ENCODE measurements at regions not wholly inside any gene's neighbourhood (a gene's known extent, or its start where the extent isn't known, plus 50 kb on each side); places are given as distances from the start of the nearest gene placed in this dataset.

GRCh38 chr6:14386263-14386662 lies 268.7 kb downstream of the CD83 start:
- ChIA-PET POLR2A (no interaction called here), CTCF (ENCODE audit: low intra/inter-chr PET ratio, low total read pairs) (no interaction called here)
- ATAC-seq = no peak
- in situ Hi-C loops (cut with HindIII; ENCODE audit: extremely low pct_ligation_motif_present, low pct_unique_long_range_greater_than_20kb) = no loop called here
- 67% methylated on average over 2 of the region's 2 CpGs for WGBS (ENCODE audit: low lambda C conversion rate)
- BruUV-seq (replicated peaks) = no TSS peak
- peaks cover 8% of the 10 kb centered on the region for H3K4me1 ChIP-seq (ENCODE audit: insufficient read depth, low read length)
- no peaks in the 10 kb centered on the region for H3K9me3 ChIP-seq (ENCODE audit: low read length)
- no peaks in the 10 kb centered on the region for H3K36me3 ChIP-seq (replicated peaks in 1 of 2; ENCODE audit: control insufficient read depth in 1 of 2, insufficient read depth in 2 of 2, low read length in 2 of 2)
- no peak for DNase-seq (ENCODE audit: low spot score)
- FAIRE-seq = no peak
- intact Hi-C loops (cut with micrococcal nuclease; ENCODE audit: unreplicated experiment) = no loop called here
- H3K27me3 ChIP-seq (ENCODE audit: control insufficient read depth in 1 of 2, insufficient read depth in 2 of 2, low read length in 2 of 2) = 0 out of 5 replicates have a peak, but pooled peaks cover 0 to 3% of the 10 kb centered on the region in 2 experiments
- H3K9ac ChIP-seq (ENCODE audit: insufficient read depth, low read depth, low read length) = no peak overlapping the region
- no peak overlapping the region for H3K4me3 ChIP-seq (replicated peaks in 1 of 3; ENCODE audit: insufficient read depth in 1 of 3, low read depth in 2 of 3, low read length in 3 of 3)
- H3K79me2 ChIP-seq (ENCODE audit: insufficient read depth, low read length) = no peaks in the 10 kb centered on the region
- no peak overlapping the region for H2AFZ ChIP-seq (ENCODE audit: low read length)
- no peaks in the 10 kb centered on the region for H4K20me1 ChIP-seq (ENCODE audit: insufficient read depth, low read length)
- H3K4me2 ChIP-seq (ENCODE audit: low read depth, low read length) = no peak overlapping the region
- H3K27ac ChIP-seq (ENCODE audit: extremely low read length, insufficient read depth, low read length) = no peak overlapping the region
- TF ChIP-seq GATA4 (IDR thresholded peaks at IDR 0.05; ENCODE audit: borderline replicate concordance, low read depth) (no peak), ARNT (IDR thresholded peaks at IDR 0.05) (no peak), ZNF646 (CRISPR knock-in tag; IDR thresholded peaks at IDR 0.05) (no peak), FOXO1 (CRISPR knock-in tag; IDR thresholded peaks at IDR 0.05) (no peak), PREB (CRISPR knock-in tag; IDR thresholded peaks at IDR 0.05) (no peak), ELF1 (CRISPR knock-in tag; IDR thresholded peaks at IDR 0.05) (no peak), TOE1 (CRISPR knock-in tag; IDR thresholded peaks at IDR 0.05) (no peak)
- TF ChIP-seq, protein P1, sequence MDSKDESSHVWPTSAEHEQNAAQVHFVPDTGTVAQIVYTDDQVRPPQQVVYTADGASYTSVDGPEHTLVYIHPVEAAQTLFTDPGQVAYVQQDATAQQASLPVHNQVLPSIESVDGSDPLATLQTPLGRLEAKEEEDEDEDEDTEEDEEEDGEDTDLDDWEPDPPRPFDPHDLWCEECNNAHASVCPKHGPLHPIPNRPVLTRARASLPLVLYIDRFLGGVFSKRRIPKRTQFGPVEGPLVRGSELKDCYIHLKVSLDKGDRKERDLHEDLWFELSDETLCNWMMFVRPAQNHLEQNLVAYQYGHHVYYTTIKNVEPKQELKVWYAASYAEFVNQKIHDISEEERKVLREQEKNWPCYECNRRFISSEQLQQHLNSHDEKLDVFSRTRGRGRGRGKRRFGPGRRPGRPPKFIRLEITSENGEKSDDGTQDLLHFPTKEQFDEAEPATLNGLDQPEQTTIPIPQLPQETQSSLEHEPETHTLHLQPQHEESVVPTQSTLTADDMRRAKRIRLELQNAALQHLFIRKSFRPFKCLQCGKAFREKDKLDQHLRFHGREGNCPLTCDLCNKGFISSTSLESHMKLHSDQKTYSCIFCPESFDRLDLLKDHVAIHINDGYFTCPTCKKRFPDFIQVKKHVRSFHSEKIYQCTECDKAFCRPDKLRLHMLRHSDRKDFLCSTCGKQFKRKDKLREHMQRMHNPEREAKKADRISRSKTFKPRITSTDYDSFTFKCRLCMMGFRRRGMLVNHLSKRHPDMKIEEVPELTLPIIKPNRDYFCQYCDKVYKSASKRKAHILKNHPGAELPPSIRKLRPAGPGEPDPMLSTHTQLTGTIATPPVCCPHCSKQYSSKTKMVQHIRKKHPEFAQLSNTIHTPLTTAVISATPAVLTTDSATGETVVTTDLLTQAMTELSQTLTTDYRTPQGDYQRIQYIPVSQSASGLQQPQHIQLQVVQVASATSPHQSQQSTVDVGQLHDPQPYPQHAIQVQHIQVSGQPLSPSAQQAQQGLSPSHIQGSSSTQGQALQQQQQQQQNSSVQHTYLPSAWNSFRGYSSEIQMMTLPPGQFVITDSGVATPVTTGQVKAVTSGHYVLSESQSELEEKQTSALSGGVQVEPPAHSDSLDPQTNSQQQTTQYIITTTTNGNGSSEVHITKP (CRISPR knock-in tag; IDR thresholded peaks at IDR 0.05; ENCODE audit: low read depth) = no peak

Measured in HepG2 (cell line).